A549 (cell line): ENCODE measurements at regions not wholly inside any gene's neighbourhood (a gene's known extent, or its start where the extent isn't known, plus 50 kb on each side); places are given as distances from the start of the nearest gene placed in this dataset.

Source experiments
- ATAC-seq, 2 experiments: fragments of 200-7000 bp in 1 of 2; fragments of >200 bp in 1 of 2; cut with Nextera tagmentation in 1 of 2; cut with Tn5 transposase in 1 of 2; 3 replicates each; pipeline versions ENCODE4 v1.8.0 to v1.9.1; 2018 to 2020; ENCODE audit warnings: mild to moderate bottlenecking in 1 of 2, moderate library complexity in 1 of 2
- CTCF ChIA-PET: fragments of 300-600 bp; sonication (Branson Sonifier 250); formaldehyde crosslinking; extraction: SDS; loops from one replicate; lab custom pipeline; 2021; ENCODE audit warnings: antibody characterized with exemption, inconsistent platforms; lab: Yijun Ruan, JAX
- POLR2A ChIA-PET: fragments of 350-600 bp; formaldehyde crosslinking; extraction: SDS; loops from one replicate; lab custom pipeline; 2021; ENCODE audit warnings: antibody characterized with exemption, inconsistent platforms; lab: Yijun Ruan, JAX
- DNase-seq, 2 experiments: peaks; one replicate each; pipeline versions ENCODE4 v3.0.0 to v3.0.0-alpha.2; 2011 to 2016; ENCODE audit warnings: low read depth in 1 of 2, low spot score in 1 of 2
- FAIRE-seq: peaks from 2 replicates; lab custom pipeline; 2011; peaks lifted over from hg19 to GRCh38; lab: Jason Lieb, UNC
- H3K27ac ChIP-seq, 2 experiments: fragments of >200 bp; sonication (Bioruptor Twin); formaldehyde crosslinking; 3 replicates each; pipeline ENCODE4 v1.5.1; 2016 to 2017
- H3K4me1 ChIP-seq: fragments of >200 bp; sonication (Bioruptor Twin); formaldehyde crosslinking; 3 replicates; pipeline ENCODE4 v1.6.1; 2016
- H3K4me2 ChIP-seq: fragments of >200 bp; sonication (Bioruptor Twin); formaldehyde crosslinking; 3 replicates; pipeline ENCODE4 v1.6.1; 2016
- H3K4me3 ChIP-seq: fragments of >200 bp; sonication (Bioruptor Twin); formaldehyde crosslinking; 3 replicates; pipeline ENCODE4 v1.5.1; 2016
- H3K9me3 ChIP-seq: fragments of >200 bp; sonication (Bioruptor Twin); formaldehyde crosslinking; 3 replicates; pipeline ENCODE4 v1.6.1; 2016
- BHLHE40 ChIP-seq: IDR thresholded peaks from 2 replicates; pipeline ENCODE4 v1.6.1; 2012; ENCODE audit warnings: low read depth, low read length, inconsistent platforms
- CHD4 ChIP-seq: fragments of 200-600 bp; sonication (generic); IDR thresholded peaks from 2 replicates; pipeline ENCODE4 v1.6.1; 2016; ENCODE audit warnings: antibody characterized with exemption, mild to moderate bottlenecking, borderline replicate concordance
- EHF ChIP-seq: fragments of 250-450 bp; sonication (Bioruptor Pico); IDR thresholded peaks from 2 replicates; pipeline ENCODE4 v1.5.0; 2020; ENCODE audit warnings: mild to moderate bottlenecking
- GATA3 ChIP-seq: IDR thresholded peaks from 2 replicates; pipeline ENCODE4 v1.6.1; 2012; ENCODE audit warnings: borderline replicate concordance
- HDAC2 ChIP-seq: fragments of 200-600 bp; sonication (generic); IDR thresholded peaks from 2 replicates; pipeline ENCODE4 v1.6.1; 2016
- JUNB ChIP-seq: fragments of >200 bp; sonication (Bioruptor Twin); formaldehyde crosslinking; IDR thresholded peaks from 2 replicates; pipeline ENCODE4 v1.6.1; 2016
- KDM1A ChIP-seq: fragments of 200-600 bp; sonication (generic); IDR thresholded peaks from 2 replicates; pipeline ENCODE4 v1.6.1; 2016; ENCODE audit warnings: low read depth, mild to moderate bottlenecking
- KDM5A ChIP-seq: fragments of 200-600 bp; sonication (generic); IDR thresholded peaks from 2 replicates; pipeline ENCODE4 v1.6.1; 2016; ENCODE audit warnings: antibody characterized with exemption, mild to moderate bottlenecking
- MYC ChIP-seq: IDR thresholded peaks from 2 replicates; pipeline ENCODE4 v1.6.1; 2012; ENCODE audit warnings: mild to moderate bottlenecking, inconsistent platforms, low read length, improper control_type of control experiment, borderline replicate concordance
- NFE2L2 ChIP-seq: fragments of 150-350 bp; conservative IDR thresholded peaks from 2 replicates; pipeline ENCODE4 v1.6.1; 2014; ENCODE audit warnings: low read length
- NPAS2 ChIP-seq: fragments of 250-450 bp; sonication (Bioruptor Pico); IDR thresholded peaks from 2 replicates; pipeline ENCODE4 v1.8.0; 2022; ENCODE audit warnings: mild to moderate bottlenecking, moderate library complexity, borderline replicate concordance
- RAD21 ChIP-seq, 2 experiments: fragments of >200 bp in 1 of 2; sonication (Bioruptor Twin) in 1 of 2; formaldehyde crosslinking in 1 of 2; IDR thresholded peaks in 1 of 2; conservative IDR thresholded peaks in 1 of 2; 2 replicates in 1 of 2; 3 replicates in 1 of 2; pipeline ENCODE4 v1.6.1; 2012 to 2018; ENCODE audit warnings: inconsistent platforms in 1 of 2
- RARB ChIP-seq: fragments of 250-450 bp; sonication (Bioruptor Pico); IDR thresholded peaks from 2 replicates; pipeline ENCODE4 v1.8.0; 2021; ENCODE audit warnings: mild to moderate bottlenecking, moderate library complexity
- RFX5 ChIP-seq: fragments of 450-650 bp; IDR thresholded peaks from 2 replicates; pipeline ENCODE4 v1.7.1; 2014; ENCODE audit warnings: antibody characterized with exemption, mild to moderate bottlenecking, moderate library complexity
- SREBF2 ChIP-seq: fragments of 450-650 bp; IDR thresholded peaks from 2 replicates; pipeline ENCODE4 v1.6.1; 2014; ENCODE audit warnings: mild to moderate bottlenecking, moderate library complexity
- TFCP2L1 ChIP-seq: fragments of 250-450 bp; sonication (Bioruptor Pico); IDR thresholded peaks from 2 replicates; pipeline ENCODE4 v1.5.0; 2021; ENCODE audit warnings: mild to moderate bottlenecking
- ZNF302 ChIP-seq: fragments of 250-450 bp; sonication (Bioruptor Pico); IDR thresholded peaks from 2 replicates; pipeline ENCODE4 v1.9.0; 2021; ENCODE audit warnings: inconsistent platforms, mild to moderate bottlenecking, moderate library complexity
- ZSCAN20 ChIP-seq: fragments of 250-450 bp; sonication (Bioruptor Pico); IDR thresholded peaks from 2 replicates; pipeline ENCODE4 v1.8.0; 2022; ENCODE audit warnings: mild to moderate bottlenecking, moderate library complexity
- WGBS: methylation state at CpG from one replicate; pipeline ENCODE4 v1.1.6; 2017; ENCODE audit errors: missing lambda C conversion rate; 5-methylcytosine and 5-hydroxymethylcytosine counted together
- TF ChIP-seq, protein P1 (sequence below): fragments of 450-650 bp; IDR thresholded peaks from 2 replicates; pipeline ENCODE4 v1.6.1; 2014; ENCODE audit warnings: antibody characterized with exemption
- TF ChIP-seq, protein P2 (sequence below): fragments of 150-350 bp; IDR thresholded peaks from 2 replicates; pipeline ENCODE4 v1.6.1; 2014; ENCODE audit warnings: low read depth, mild to moderate bottlenecking, low read length
- TF ChIP-seq, protein P3 (sequence below): IDR thresholded peaks from 2 replicates; pipeline ENCODE4 v1.6.1; 2012

DNA sequence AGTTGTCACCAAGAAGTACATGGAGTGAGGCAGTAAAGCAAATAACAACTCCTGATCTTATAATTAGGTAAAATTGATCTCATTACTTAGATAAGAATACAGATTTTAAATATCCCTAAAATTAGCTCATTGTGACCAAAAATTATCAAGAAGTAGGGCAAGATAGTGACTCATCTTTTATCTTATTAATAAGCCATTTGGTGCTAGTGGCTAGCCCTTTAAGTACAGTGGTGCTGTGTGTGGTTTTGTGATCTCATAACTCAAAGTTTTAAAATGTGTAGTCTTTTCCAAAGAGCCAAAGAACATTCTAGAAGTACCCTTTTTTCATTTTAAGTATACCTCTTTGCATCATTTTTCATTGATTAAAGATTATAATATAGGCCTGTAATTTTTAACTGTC, 569.4 kb upstream of the SETBP1 start (continued):
- TF ChIP-seq RAD21 (conservative IDR thresholded peaks at IDR 0.05 in 1 of 2, IDR thresholded peaks at IDR 0.05 in 1 of 2) (no peak), EHF (no peak), RFX5 (no peak)
- TF ChIP-seq, protein P1, sequence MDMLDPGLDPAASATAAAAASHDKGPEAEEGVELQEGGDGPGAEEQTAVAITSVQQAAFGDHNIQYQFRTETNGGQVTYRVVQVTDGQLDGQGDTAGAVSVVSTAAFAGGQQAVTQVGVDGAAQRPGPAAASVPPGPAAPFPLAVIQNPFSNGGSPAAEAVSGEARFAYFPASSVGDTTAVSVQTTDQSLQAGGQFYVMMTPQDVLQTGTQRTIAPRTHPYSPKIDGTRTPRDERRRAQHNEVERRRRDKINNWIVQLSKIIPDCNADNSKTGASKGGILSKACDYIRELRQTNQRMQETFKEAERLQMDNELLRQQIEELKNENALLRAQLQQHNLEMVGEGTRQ, result no peak

DNA sequence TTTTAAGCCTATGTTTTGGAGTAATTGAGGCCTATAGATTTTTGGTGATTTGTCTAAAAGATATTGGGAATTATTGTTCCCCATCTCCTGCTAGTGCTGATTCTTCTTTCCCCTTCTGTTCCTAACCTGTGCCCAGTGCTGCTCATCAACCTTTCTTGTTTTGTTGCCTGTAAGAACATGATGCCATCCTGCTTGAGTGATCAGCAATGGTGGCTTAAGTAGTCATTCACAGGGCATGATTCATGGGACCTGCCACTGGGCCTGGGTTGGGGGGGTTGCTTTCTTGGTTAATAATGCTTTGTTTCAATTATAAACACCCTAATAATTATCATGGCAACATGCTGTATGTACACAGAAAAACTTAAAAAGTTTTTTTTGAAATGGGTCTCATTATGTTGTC, 562.9 kb upstream of the SETBP1 start:
- no peak overlapping the region for H3K4me2 ChIP-seq
- ChIA-PET POLR2A (no interaction called here), CTCF (no interaction called here)
- no peak overlapping the region for H3K27ac ChIP-seq
- no peak overlapping the region for H3K4me3 ChIP-seq
- ATAC-seq (no peak), DNase-seq (no peak), FAIRE-seq (no peak)
- TF ChIP-seq KDM1A, result no peak
- no peak for TF ChIP-seq HDAC2
- TF ChIP-seq SREBF2, result no peak
- no peak for TF ChIP-seq ZSCAN20 (CRISPR knock-in tag)
- TF ChIP-seq ZNF302 (CRISPR knock-in tag), result no peak
- TF ChIP-seq GATA3, result no peak
- TF ChIP-seq EHF, result no peak
- TF ChIP-seq, protein P2, sequence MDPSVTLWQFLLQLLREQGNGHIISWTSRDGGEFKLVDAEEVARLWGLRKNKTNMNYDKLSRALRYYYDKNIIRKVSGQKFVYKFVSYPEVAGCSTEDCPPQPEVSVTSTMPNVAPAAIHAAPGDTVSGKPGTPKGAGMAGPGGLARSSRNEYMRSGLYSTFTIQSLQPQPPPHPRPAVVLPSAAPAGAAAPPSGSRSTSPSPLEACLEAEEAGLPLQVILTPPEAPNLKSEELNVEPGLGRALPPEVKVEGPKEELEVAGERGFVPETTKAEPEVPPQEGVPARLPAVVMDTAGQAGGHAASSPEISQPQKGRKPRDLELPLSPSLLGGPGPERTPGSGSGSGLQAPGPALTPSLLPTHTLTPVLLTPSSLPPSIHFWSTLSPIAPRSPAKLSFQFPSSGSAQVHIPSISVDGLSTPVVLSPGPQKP, result no peak
- TF ChIP-seq KDM5A, result no peak
- TF ChIP-seq TFCP2L1 (CRISPR knock-in tag), result no peak
- no peak for TF ChIP-seq NFE2L2
- H3K9me3 ChIP-seq, result no peaks in the 10 kb centered on the region
- H3K4me1 ChIP-seq, result no peaks in the 10 kb centered on the region

DNA sequence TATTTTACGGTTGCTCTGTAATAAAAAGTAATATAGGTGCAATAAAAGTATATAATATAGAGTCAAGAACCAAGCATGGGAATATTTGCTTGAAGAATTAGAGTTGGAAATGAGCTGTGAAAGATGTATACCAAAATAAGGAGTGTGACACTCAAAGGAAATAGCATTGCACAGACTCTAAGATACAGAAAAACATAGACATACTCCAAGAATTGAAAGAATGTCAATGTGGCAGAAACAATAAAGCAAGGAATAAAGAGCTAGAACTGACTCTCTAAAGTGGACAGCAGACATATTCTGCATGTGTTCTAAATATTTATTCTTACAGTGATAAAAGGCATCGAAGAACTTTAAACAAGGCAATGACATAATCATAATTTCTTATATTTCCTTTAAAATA, 561.1 kb upstream of the SETBP1 start:
- H3K4me1 ChIP-seq, result no peaks in the 10 kb centered on the region
- ChIA-PET CTCF (interaction anchor here (0.7 kb wide), 1 partner anchor 14 kb away, joined by 3 read pairs; no protein-coding TSS in a partner anchor), POLR2A (no interaction called here)
- ATAC-seq (no peak), DNase-seq (no peak), FAIRE-seq (no peak)
- TF ChIP-seq EHF (no peak), GATA3 (no peak)
- no peak overlapping the region for H3K27ac ChIP-seq
- H3K4me2 ChIP-seq, result no peak overlapping the region
- WGBS, result 2% methylated on average over 2 of the region's 2 CpGs
- no peak overlapping the region for H3K4me3 ChIP-seq
- H3K9me3 ChIP-seq, result no peaks in the 10 kb centered on the region

DNA sequence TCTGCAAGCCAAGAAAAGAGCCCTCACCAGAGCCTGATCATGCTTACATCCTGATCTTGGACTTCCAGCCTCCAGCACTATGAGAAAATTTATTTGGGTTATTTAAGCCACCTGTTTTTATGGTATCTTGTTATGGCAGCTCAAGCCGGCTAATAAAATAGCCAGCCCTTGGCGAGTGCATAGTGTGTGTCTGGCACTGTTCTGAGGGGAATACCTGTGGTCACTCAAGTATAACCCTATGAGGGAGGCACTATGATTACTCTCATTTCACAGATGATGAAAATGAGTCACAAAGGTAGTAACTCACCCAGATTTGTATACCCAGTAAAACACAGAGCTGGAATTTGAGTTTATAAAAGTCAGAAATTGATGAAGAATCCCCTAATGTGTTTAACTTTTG, 556.9 kb upstream of the SETBP1 start:
- Histone ChIP-seq H3K27ac (no peak overlapping the region), H3K4me2 (no peak overlapping the region), H3K4me3 (no peak overlapping the region), H3K9me3 (no peaks in the 10 kb centered on the region), H3K4me1 (no peaks in the 10 kb centered on the region)
- DNase-seq (no peak), ATAC-seq (no peak), FAIRE-seq (no peak)
- CTCF ChIA-PET, result no interaction called here
- TF ChIP-seq RARB (CRISPR knock-in tag), result no peak
- no peak for TF ChIP-seq JUNB
- TF ChIP-seq, protein P3, sequence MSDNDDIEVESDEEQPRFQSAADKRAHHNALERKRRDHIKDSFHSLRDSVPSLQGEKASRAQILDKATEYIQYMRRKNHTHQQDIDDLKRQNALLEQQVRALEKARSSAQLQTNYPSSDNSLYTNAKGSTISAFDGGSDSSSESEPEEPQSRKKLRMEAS, result no peak
- no peak for TF ChIP-seq CHD4
- TF ChIP-seq MYC, result no peak
- TF ChIP-seq NPAS2 (CRISPR knock-in tag), result no peak
- no peak for TF ChIP-seq SREBF2
- no peak for TF ChIP-seq BHLHE40
- POLR2A ChIA-PET, result no interaction called here
- 49% methylated on average over 2 of the region's 2 CpGs for WGBS
